GM18951 (cell line): ENCODE measurements at regions not wholly inside any gene's neighbourhood (a gene's known extent, or its start where the extent isn't known, plus 50 kb on each side); places are given as distances from the start of the nearest gene placed in this dataset.
"Not testable (repeated sequence)": the region's sequence is repeated elsewhere in the genome, so short reads cannot be mapped to it uniquely, and the experiment has no call there.

Experiments
- POLR2A ChIP-seq: IDR thresholded peaks from 4 replicates; pipeline ENCODE4 v1.6.1; 2011; ENCODE audit warnings: mild to moderate bottlenecking; ENCODE audit not compliant: insufficient read length, insufficient read depth; ENCODE audit errors: extremely low read depth
- in situ Hi-C: fragments of 300-500 bp; cut with MboI; formaldehyde crosslinking; loops from one replicate; pipeline ENCODE4 v1.12.0; 2022; ENCODE audit warnings: low sequenced_read_pairs, mixed read lengths, inconsistent platforms; ENCODE audit not compliant: unreplicated experiment

DNA sequence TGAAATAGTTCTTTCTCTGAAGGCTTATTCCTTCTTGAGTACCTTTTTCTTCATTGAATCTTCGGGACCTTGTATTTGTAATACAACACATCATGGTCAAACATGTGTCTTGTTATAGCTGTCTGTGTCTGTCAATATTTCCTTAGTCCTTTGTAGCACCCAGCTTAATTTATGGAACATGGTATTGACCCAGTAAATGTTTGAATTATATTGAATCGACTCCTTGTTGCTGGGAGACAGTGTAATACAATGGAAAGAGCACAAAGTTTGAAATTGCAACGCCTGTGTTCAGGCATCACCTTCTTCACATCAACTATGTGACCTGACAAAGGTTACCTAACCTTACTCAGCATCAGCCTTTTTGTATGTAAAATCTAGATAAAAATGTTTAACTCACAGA is 267.2 kb upstream of the CYRIA start:
- TF ChIP-seq POLR2A: no peak
- in situ Hi-C loops: no loop called here

DNA sequence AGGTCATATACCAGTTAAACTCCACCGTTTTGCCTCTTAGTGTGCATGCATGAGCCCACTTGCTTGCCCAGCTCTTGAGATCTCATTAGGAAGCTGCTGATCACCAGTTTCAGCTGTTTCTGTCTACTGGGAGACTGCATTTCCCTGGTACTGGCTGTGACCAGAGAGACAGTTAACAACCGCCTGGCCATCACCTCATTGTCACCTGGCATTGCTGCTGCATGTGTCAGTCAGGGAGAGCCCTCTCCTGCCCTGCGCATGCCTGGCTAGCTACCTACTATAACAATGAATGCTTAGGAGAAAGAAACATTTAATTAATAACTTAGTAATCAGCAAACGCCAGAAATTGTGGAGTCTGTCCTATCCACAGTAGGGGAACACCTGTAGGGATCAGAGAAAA is 265.8 kb upstream of the CYRIA start:
- no peak for TF ChIP-seq POLR2A
- in situ Hi-C loops: no loop called here

DNA sequence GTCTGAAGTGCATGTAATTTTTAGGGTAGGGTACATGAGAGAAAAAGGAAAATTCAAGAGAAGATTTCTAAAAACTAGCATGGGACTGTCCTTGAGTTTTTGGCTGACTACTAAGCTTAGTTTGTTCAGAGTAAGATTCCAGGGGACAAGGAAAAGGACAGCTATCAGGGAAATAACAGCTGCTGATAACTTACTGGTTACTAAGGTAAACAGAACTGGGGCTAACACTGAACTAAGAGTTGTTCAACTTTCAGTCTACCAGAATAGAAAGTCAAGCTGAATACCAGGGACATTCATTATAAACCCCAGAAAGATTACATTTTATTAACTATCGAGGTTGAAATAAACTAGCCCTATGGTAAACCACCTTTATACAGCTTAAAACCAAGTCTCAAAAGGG is 261.8 kb upstream of the CYRIA start:
- no peak for TF ChIP-seq POLR2A
- in situ Hi-C loops: no loop called here

DNA sequence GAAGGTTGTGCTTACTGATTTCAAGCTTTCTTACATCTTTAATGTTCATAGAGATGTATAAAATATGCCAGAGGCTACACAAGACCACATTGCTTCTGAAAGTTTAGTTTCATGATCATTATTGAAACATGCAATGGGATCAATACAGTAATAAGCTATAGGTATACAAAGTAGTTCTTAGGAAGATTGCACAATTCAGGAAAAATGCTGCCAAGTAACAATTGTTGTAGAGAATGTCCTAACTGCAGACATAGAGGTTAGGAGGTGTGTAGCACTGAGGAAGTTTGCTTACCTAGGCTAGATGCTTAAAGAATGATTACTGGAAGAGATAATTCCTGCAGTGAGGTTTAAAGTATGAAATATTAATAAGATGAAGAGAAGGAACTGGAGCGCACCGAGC is 259.5 kb upstream of the CYRIA start:
- no peak for TF ChIP-seq POLR2A
- in situ Hi-C loops: no loop called here

DNA sequence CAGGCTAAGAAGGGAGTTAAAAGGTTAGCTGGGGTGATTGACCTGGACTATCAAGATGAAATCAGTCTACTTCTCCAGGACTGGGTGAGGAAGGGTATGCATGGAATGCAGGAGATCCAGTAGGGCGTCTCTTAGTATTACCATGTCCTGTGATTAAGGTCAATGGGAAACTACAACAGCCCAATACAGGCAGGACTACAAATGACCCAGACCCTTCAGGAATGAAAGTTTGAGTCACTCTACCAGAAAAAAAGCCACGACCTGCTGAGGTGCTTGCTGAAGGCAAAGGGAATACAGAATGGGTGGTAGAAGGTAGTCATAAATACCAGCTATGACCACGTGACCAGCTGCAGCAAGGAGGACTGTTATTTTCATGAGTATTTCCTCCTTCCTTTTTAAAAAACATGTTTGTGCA is 249.7 kb upstream of the CYRIA start:
- in situ Hi-C loops: not testable (repeated sequence)

DNA sequence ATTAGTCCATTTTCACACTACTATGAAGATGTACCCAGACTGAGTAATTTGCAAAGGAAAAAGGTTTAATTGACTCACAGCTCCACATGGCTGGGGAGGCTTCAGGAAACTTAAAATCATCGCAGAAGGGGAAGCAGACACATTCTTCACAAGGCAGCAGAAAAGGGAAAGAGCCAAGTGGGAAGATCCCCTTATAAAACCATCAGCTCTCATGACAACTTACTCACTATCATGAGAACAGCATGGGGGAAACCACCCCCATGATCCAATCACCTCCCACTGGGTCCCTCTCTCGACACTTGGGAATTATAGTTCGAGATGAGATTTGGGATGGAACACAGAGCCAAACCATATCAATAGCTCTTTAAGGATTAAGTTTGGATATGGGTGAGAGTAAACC is 246.1 kb upstream of the CYRIA start:
- in situ Hi-C loops: no loop called here
- TF ChIP-seq POLR2A: no peak

DNA sequence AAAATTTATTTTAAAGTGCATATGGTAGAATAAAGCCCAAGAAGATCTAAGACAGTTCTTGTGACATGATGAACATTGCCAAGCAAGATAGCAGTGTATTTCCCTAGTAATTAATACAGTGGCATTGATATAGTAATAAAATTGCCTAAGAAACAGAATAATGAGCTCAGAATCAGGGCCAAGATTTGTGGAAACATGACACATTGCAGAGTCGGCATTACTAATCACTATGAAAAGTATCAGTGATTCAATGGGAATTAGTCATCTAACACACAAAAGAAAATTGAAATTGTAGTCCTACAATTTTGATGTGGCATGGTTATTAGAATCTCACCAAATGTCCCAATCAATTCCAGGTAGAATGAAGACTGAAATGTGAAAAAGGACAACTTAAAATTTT is 243.0 kb upstream of the CYRIA start:
- TF ChIP-seq POLR2A: no peak
- in situ Hi-C loops: no loop called here

DNA sequence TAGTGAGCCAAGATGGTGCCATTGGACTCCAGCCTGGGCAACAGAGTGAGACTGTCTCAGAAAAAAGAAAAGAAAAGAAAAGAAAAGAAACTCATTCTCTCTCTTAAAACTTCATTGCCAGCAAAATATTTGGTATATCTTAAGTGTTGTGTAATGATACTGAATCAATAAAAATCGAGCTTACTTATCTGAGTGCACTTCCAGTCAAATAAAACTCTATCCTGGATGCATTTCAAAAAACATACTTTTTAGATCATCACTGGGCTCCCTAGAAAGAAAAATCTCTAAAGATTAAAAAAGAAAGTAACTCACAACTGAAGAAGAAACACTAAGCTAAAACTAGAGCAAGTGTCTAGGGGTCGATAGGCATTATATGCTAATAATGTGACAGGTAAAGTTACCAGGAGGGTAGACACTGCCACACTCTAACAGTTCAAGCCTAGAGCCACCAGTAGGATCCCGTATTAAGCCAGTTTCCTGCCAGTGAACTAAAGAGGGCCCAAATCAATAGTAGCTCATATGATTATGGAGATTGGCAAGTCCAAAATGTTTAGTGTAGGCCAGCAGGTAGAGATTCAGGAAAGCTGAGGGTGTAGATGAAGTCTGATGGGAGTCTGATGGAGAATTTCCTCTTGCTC is 242.1 kb upstream of the CYRIA start:
- in situ Hi-C loops: no loop called here

DNA sequence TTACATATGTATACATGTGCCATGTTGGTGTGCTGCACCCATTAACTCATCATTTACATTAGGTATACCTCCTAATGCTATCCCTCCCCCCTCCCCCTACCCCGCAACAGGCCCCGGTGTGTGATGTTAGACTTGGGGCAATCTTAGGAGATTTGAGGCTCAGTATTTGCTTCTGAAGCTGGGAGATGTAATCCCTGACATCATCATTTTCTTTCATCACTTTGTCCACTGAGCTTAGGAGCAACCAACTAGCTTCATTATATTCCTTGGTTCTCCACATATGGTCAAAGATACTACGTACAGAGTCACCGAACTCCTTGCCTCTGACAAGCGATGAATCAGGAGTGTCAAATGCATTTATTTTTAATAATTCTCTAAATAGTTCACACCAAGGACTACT is 239.7 kb upstream of the CYRIA start:
- in situ Hi-C loops: not testable (repeated sequence)

More for the DNA sequence above, 242.1 kb upstream of the CYRIA start:
- no peak for TF ChIP-seq POLR2A

DNA sequence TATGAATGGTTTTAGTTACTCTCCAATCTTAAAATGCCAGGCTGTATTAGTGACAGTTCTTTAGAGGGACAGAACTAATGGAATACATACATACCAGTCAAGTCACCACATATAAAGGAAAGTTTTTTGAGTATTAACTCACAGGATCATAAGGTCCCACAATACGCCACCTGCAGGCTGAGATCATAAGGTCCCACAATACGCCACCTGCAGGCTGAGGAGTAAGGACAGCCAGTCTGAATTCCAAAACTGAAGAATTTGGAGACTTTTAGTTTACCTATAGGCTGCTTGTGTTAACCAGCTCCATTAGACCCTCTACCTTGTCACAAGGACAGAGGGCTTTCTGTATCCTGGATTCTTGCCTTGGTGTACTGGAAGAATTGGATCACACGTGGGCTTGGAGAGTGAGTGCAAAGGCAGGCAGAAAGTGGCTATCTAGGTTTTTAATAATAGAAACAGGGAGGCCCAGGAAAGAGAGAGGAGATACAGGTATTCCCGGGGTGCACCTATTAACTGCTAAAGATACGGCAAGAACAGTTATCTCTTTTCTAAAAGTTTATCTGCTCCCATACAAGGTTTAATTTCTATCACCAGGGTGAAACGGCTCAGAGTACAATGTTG is 234.9 kb upstream of the CYRIA start:
- TF ChIP-seq POLR2A: no peak
- in situ Hi-C loops: no loop called here

DNA sequence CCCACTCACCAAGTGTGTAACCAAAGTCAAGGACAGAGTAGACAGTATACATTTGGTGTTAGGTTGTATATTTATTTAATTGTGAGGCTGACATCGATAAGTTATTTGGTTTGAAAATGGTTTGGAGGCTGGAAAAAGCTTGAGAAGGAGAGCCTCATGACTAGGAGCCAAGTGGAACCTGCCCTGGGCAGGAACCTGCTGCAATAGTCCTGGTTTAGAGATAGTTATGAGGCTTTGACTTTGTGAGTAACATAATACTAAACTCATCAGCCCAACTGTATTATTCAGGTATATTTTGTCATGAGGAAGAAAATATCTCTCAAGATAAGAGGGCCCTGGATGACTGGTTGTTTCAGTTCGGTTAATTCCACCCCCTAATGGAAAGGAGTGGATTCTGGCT is 234.3 kb upstream of the CYRIA start:
- in situ Hi-C loops: no loop called here
- no peak for TF ChIP-seq POLR2A

DNA sequence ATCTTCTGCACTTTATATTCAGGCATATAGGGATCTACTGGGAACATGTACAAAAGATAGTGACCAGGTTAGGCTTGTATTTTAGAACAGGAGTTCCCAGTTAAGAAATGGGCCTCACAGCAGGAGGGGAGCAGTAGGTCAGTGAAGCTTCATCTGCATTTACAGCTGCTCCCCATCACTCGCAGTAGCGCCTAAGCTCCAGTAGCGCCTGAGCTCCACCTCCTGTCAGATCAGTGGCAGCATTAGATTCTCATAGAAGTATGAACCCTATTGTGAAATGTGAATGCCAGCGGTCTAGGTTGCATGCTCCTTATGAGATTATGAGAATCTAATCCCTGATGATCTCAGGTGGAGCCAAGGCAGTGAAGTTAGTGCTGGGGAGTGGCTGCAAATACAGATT is 224.4 kb upstream of the CYRIA start:
- no peak for TF ChIP-seq POLR2A
- in situ Hi-C loops: no loop called here

DNA sequence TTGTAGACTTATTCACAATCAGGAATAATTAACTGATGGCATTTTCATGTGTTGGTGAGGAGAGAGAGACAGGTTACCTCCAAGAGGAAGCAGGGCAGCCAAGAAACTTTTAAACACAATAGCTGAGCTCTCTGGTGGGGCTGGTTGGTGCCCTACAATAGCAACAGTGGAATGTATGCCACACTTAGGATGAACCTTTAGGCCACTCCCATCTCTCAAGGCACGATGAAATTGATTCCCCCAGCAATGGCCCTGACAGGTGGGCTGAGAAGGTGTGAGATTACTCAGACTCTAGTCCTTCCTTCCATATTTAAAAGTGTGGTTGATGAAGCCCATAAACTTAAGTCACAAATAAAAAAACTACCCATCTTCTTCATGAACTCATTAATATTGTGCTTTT is 219.4 kb upstream of the CYRIA start:
- in situ Hi-C loops: no loop called here
- TF ChIP-seq POLR2A: no peak

DNA sequence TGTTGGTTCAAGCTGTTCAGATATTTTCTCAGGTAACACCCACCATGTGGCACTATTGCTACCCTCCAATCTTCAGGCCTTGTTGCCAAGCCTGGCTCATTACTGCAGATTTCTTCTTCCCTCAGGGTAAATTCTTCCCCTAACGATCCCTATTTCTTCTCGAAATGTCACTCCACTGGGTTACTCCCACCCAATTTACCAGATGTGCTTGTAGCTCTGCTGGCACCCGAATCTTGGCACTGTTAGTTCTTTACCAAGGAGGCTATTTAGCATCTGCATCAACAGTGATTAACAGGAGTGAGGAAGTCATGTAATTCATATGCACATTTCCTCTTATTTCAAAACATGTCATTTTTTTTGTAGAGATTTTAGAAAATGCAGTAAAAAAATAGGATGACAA is 217.1 kb upstream of the CYRIA start:
- in situ Hi-C loops: no loop called here
- TF ChIP-seq POLR2A: no peak

DNA sequence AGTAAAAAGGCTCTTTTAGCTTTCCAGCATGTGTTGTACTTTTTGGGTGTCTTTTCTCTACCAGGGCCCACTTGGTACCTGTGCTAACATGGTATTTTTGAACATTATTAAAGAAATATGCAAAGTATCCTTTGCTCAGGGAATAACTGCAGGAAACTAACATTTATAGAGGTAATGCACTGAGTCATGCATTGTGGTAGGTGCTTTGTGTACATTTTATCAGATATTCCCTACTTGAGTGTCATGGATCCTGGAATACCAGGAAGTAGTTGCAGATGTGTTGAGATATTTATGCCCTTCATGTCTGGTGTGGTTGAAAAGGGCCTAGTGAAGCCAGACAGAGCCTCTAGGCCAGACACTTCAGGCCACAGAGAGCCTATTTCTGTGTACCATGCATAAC is 215.5 kb upstream of the CYRIA start:
- TF ChIP-seq POLR2A: no peak
- in situ Hi-C loops: no loop called here
